K562 (cell line): ENCODE measurements at regions not wholly inside any gene's neighbourhood (a gene's known extent, or its start where the extent isn't known, plus 50 kb on each side); places are given as distances from the start of the nearest gene placed in this dataset.

Source experiments
- EGR1 ChIP-seq: fragments of 450-650 bp; conservative IDR thresholded peaks from 2 replicates; pipeline ENCODE4 v1.6.1; 2017; ENCODE audit warnings: mild to moderate bottlenecking
- HIVEP1 ChIP-seq: fragments of 250-450 bp; sonication (Bioruptor Pico); IDR thresholded peaks from 2 replicates; pipeline ENCODE4 v1.4.0; 2020; ENCODE audit warnings: mild to moderate bottlenecking
- TF ChIP-seq, protein P1 (sequence below), 2 experiments: fragments of 450-650 bp; formaldehyde crosslinking in 1 of 2; IDR thresholded peaks; 2 replicates each; pipeline versions ENCODE4 v1.4.0 to v1.6.1; 2014 to 2020; ENCODE audit warnings: mild to moderate bottlenecking in 2 of 2, borderline replicate concordance in 1 of 2, low read depth in 1 of 2
- TF ChIP-seq, protein P2 (sequence below): fragments of 450-650 bp; IDR thresholded peaks from 2 replicates; pipeline ENCODE4 v1.6.1; 2018; ENCODE audit not compliant: partially characterized antibody

DNA sequence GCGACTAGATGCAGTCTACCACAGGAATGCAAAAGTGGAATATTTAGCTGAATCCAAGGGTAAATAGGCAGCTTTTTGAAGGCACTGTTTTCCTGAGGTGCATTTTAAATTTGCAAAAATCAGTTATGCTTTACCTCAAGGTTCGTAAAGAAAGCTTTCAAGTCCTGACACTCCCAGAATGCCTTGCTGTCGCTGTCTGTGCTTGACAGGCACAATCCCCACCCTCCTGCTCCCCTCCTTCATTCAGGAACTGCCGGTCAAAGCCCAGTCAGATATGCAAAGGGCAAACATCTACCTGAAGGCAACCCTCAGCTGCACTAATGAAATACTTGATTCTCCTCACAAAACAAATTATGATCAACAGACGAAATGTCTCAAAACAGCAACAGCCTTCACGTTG, 97.4 kb upstream of the DDX18 start:
- no peak for TF ChIP-seq HIVEP1 (CRISPR knock-in tag)
- TF ChIP-seq, protein P1, sequence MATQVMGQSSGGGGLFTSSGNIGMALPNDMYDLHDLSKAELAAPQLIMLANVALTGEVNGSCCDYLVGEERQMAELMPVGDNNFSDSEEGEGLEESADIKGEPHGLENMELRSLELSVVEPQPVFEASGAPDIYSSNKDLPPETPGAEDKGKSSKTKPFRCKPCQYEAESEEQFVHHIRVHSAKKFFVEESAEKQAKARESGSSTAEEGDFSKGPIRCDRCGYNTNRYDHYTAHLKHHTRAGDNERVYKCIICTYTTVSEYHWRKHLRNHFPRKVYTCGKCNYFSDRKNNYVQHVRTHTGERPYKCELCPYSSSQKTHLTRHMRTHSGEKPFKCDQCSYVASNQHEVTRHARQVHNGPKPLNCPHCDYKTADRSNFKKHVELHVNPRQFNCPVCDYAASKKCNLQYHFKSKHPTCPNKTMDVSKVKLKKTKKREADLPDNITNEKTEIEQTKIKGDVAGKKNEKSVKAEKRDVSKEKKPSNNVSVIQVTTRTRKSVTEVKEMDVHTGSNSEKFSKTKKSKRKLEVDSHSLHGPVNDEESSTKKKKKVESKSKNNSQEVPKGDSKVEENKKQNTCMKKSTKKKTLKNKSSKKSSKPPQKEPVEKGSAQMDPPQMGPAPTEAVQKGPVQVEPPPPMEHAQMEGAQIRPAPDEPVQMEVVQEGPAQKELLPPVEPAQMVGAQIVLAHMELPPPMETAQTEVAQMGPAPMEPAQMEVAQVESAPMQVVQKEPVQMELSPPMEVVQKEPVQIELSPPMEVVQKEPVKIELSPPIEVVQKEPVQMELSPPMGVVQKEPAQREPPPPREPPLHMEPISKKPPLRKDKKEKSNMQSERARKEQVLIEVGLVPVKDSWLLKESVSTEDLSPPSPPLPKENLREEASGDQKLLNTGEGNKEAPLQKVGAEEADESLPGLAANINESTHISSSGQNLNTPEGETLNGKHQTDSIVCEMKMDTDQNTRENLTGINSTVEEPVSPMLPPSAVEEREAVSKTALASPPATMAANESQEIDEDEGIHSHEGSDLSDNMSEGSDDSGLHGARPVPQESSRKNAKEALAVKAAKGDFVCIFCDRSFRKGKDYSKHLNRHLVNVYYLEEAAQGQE (IDR thresholded peaks at IDR 0.05; ENCODE audit: borderline replicate concordance) = no peak
- TF ChIP-seq, protein P1 (CRISPR knock-in tag; IDR thresholded peaks at IDR 0.05; ENCODE audit: low read depth) = no peak
- TF ChIP-seq EGR1 = no peak
- TF ChIP-seq, protein P2, sequence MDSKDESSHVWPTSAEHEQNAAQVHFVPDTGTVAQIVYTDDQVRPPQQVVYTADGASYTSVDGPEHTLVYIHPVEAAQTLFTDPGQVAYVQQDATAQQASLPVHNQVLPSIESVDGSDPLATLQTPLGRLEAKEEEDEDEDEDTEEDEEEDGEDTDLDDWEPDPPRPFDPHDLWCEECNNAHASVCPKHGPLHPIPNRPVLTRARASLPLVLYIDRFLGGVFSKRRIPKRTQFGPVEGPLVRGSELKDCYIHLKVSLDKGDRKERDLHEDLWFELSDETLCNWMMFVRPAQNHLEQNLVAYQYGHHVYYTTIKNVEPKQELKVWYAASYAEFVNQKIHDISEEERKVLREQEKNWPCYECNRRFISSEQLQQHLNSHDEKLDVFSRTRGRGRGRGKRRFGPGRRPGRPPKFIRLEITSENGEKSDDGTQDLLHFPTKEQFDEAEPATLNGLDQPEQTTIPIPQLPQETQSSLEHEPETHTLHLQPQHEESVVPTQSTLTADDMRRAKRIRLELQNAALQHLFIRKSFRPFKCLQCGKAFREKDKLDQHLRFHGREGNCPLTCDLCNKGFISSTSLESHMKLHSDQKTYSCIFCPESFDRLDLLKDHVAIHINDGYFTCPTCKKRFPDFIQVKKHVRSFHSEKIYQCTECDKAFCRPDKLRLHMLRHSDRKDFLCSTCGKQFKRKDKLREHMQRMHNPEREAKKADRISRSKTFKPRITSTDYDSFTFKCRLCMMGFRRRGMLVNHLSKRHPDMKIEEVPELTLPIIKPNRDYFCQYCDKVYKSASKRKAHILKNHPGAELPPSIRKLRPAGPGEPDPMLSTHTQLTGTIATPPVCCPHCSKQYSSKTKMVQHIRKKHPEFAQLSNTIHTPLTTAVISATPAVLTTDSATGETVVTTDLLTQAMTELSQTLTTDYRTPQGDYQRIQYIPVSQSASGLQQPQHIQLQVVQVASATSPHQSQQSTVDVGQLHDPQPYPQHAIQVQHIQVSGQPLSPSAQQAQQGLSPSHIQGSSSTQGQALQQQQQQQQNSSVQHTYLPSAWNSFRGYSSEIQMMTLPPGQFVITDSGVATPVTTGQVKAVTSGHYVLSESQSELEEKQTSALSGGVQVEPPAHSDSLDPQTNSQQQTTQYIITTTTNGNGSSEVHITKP = no peak
